ENCODE measurements at regions not wholly inside any gene's neighbourhood (a gene's known extent, or its start where the extent isn't known, plus 50 kb on each side); places are given as distances from the start of the nearest gene placed in this dataset.

DNA sequence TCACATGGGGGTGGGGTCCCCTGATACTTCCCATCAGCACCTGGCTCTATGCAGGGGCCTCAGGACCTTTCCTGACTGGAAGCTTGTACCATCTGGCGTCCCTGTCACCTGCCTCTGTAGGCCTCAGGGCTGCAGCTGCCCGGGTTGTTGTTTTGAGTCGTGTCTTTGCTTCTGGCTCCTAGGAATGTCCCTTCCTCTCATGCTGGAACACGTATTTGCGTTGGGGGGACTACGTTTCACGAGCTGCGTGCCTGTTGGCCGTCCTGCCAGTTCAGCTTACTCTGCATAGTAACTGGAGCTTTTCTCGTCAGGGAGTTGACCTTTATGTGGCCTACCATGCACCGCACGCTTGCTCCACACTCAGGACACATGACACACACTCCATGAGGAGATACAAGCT is 54.9 kb upstream of the IRX4 start:
- TF ChIP-seq ZFX (IDR thresholded peaks at IDR 0.05; ENCODE audit: borderline replicate concordance), result no peak
- TF ChIP-seq, protein P1, sequence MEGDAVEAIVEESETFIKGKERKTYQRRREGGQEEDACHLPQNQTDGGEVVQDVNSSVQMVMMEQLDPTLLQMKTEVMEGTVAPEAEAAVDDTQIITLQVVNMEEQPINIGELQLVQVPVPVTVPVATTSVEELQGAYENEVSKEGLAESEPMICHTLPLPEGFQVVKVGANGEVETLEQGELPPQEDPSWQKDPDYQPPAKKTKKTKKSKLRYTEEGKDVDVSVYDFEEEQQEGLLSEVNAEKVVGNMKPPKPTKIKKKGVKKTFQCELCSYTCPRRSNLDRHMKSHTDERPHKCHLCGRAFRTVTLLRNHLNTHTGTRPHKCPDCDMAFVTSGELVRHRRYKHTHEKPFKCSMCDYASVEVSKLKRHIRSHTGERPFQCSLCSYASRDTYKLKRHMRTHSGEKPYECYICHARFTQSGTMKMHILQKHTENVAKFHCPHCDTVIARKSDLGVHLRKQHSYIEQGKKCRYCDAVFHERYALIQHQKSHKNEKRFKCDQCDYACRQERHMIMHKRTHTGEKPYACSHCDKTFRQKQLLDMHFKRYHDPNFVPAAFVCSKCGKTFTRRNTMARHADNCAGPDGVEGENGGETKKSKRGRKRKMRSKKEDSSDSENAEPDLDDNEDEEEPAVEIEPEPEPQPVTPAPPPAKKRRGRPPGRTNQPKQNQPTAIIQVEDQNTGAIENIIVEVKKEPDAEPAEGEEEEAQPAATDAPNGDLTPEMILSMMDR (IDR thresholded peaks at IDR 0.05), result no peak
